ENCODE measurements at regions not wholly inside any gene's neighbourhood (a gene's known extent, or its start where the extent isn't known, plus 50 kb on each side); places are given as distances from the start of the nearest gene placed in this dataset.

DNA sequence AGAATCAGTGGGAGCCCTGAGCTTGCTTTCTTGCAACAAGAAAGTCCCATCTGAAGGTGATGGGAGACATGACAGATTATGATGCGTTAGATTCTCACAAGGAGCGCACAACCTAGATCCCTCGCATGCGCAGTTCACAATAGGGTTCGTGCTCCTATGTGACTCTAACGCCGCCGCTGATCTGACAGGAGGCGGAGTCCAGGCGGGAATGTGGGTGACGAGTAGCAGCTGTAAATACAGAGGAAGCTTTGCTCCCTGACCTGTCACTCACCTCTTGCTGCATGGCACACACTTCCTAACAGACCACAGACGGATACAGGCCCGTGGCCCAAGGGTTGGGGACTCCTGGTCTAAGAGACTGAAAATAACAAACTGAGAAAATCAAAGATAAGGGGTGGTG lies 1163.4 kb upstream of the AUTS2 start (continued):
- no peak for TF ChIP-seq CREB1 (CRISPR knock-in tag; IDR thresholded peaks at IDR 0.05; ENCODE audit: low read depth)

GRCh38 chr7:68438016-68438415 lies 1160.3 kb upstream of the AUTS2 start:
- Mint-ChIP-seq H3K27me3 (ENCODE audit: insufficient read depth, low read depth, poor library complexity) (no peaks in the 10 kb centered on the region), H3K4me1 (no peaks in the 10 kb centered on the region), H3K9me3 (peaks cover 85% of the 10 kb centered on the region), H3K27ac (no peak overlapping the region), H3K4me3 (no peak overlapping the region), H3K36me3 (ENCODE audit: low read depth) (peaks cover 39% of the 10 kb centered on the region)
- Histone ChIP-seq H3K9me2 (ENCODE audit: insufficient read depth) (no peaks in the 10 kb centered on the region), H2AFZ (no peak overlapping the region), H3K27me3 (ENCODE audit: insufficient read depth) (no peaks in the 10 kb centered on the region), H3K27ac (ENCODE audit: low read depth) (no peak overlapping the region), H3K4me3 (no peak overlapping the region), H4K20me1 (replicated peaks; ENCODE audit: insufficient read depth) (no peaks in the 10 kb centered on the region), H3K79me2 (replicated peaks; ENCODE audit: insufficient read depth) (no peaks in the 10 kb centered on the region), H3F3A (replicated peaks; ENCODE audit: low read depth) (no peaks in the 10 kb centered on the region), H3K4me2 (no peak overlapping the region), H3K36me3 (ENCODE audit: insufficient read depth) (0 out of 2 replicates have a peak, but pooled peaks cover 4% of the 10 kb centered on the region), H3K4me1 (ENCODE audit: insufficient read depth) (no peaks in the 10 kb centered on the region)
- DNase-seq (ENCODE audit: low spot score) = no peak
- TF ChIP-seq ZNF331 (CRISPR knock-in tag; IDR thresholded peaks at IDR 0.05; ENCODE audit: low read depth) (no peak), EZH2phosphoT487 (IDR thresholded peaks at IDR 0.05; ENCODE audit: unreplicated experiment) (no peak), POLR2AphosphoS5 (IDR thresholded peaks at IDR 0.05; ENCODE audit: low read depth) (no peak), JUNB (IDR thresholded peaks at IDR 0.05; ENCODE audit: unreplicated experiment) (no peak), ZNF114 (CRISPR knock-in tag; IDR thresholded peaks at IDR 0.05) (no peak), STAT1 (IDR thresholded peaks at IDR 0.05; ENCODE audit: unreplicated experiment) (no peak), NANOG (IDR thresholded peaks at IDR 0.05; ENCODE audit: borderline replicate concordance) (no peak), EZH2 (IDR thresholded peaks at IDR 0.05; ENCODE audit: low read depth, unreplicated experiment) (no peak), ETS1 (IDR thresholded peaks at IDR 0.05) (no peak), REST (IDR thresholded peaks at IDR 0.05; ENCODE audit: unreplicated experiment) (no peak), CREB1 (CRISPR knock-in tag; IDR thresholded peaks at IDR 0.05; ENCODE audit: low read depth) (no peak)
- TF ChIP-seq, protein P1, sequence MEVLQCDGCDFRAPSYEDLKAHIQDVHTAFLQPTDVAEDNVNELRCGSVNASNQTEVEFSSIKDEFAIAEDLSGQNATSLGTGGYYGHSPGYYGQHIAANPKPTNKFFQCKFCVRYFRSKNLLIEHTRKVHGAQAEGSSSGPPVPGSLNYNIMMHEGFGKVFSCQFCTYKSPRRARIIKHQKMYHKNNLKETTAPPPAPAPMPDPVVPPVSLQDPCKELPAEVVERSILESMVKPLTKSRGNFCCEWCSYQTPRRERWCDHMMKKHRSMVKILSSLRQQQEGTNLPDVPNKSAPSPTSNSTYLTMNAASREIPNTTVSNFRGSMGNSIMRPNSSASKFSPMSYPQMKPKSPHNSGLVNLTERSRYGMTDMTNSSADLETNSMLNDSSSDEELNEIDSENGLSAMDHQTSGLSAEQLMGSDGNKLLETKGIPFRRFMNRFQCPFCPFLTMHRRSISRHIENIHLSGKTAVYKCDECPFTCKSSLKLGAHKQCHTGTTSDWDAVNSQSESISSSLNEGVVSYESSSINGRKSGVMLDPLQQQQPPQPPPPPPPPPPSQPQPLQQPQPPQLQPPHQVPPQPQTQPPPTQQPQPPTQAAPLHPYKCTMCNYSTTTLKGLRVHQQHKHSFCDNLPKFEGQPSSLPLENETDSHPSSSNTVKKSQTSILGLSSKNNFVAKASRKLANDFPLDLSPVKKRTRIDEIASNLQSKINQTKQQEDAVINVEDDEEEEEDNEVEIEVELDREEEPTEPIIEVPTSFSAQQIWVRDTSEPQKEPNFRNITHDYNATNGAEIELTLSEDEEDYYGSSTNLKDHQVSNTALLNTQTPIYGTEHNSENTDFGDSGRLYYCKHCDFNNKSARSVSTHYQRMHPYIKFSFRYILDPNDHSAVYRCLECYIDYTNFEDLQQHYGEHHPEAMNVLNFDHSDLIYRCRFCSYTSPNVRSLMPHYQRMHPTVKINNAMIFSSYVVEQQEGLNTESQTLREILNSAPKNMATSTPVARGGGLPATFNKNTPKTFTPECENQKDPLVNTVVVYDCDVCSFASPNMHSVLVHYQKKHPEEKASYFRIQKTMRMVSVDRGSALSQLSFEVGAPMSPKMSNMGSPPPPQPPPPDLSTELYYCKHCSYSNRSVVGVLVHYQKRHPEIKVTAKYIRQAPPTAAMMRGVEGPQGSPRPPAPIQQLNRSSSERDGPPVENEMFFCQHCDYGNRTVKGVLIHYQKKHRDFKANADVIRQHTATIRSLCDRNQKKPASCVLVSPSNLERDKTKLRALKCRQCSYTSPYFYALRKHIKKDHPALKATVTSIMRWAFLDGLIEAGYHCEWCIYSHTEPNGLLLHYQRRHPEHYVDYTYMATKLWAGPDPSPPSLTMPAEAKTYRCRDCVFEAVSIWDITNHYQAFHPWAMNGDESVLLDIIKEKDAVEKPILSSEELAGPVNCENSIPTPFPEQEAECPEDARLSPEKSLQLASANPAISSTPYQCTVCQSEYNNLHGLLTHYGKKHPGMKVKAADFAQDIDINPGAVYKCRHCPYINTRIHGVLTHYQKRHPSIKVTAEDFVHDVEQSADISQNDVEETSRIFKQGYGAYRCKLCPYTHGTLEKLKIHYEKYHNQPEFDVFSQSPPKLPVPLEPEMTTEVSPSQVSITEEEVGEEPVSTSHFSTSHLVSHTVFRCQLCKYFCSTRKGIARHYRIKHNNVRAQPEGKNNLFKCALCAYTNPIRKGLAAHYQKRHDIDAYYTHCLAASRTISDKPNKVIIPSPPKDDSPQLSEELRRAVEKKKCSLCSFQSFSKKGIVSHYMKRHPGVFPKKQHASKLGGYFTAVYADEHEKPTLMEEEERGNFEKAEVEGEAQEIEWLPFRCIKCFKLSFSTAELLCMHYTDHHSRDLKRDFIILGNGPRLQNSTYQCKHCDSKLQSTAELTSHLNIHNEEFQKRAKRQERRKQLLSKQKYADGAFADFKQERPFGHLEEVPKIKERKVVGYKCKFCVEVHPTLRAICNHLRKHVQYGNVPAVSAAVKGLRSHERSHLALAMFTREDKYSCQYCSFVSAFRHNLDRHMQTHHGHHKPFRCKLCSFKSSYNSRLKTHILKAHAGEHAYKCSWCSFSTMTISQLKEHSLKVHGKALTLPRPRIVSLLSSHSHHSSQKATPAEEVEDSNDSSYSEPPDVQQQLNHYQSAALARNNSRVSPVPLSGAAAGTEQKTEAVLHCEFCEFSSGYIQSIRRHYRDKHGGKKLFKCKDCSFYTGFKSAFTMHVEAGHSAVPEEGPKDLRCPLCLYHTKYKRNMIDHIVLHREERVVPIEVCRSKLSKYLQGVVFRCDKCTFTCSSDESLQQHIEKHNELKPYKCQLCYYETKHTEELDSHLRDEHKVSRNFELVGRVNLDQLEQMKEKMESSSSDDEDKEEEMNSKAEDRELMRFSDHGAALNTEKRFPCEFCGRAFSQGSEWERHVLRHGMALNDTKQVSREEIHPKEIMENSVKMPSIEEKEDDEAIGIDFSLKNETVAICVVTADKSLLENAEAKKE (CRISPR knock-in tag; IDR thresholded peaks at IDR 0.05) = no peak
- TF ChIP-seq, protein P2, sequence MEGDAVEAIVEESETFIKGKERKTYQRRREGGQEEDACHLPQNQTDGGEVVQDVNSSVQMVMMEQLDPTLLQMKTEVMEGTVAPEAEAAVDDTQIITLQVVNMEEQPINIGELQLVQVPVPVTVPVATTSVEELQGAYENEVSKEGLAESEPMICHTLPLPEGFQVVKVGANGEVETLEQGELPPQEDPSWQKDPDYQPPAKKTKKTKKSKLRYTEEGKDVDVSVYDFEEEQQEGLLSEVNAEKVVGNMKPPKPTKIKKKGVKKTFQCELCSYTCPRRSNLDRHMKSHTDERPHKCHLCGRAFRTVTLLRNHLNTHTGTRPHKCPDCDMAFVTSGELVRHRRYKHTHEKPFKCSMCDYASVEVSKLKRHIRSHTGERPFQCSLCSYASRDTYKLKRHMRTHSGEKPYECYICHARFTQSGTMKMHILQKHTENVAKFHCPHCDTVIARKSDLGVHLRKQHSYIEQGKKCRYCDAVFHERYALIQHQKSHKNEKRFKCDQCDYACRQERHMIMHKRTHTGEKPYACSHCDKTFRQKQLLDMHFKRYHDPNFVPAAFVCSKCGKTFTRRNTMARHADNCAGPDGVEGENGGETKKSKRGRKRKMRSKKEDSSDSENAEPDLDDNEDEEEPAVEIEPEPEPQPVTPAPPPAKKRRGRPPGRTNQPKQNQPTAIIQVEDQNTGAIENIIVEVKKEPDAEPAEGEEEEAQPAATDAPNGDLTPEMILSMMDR (conservative IDR thresholded peaks at IDR 0.05; ENCODE audit: low read depth in 2 of 2) = no peak
- ATAC-seq = no peak
